DMS153 treated with DMSO at 0.1 percent for 48 hours (cell line): ENCODE measurements at regions not wholly inside any gene's neighbourhood (a gene's known extent, or its start where the extent isn't known, plus 50 kb on each side); places are given as distances from the start of the nearest gene placed in this dataset.
A peak's percentile ranks its signal among the peaks of the same experiment; 100 is the strongest.
"Not testable (repeated sequence)": the region's sequence is repeated elsewhere in the genome, so short reads cannot be mapped to it uniquely, and the experiment has no call there.

Source experiments
- DNase-seq: peaks from one replicate; lab custom pipeline; 2025; ENCODE audit not compliant: unreplicated experiment; lab: John Stamatoyannopoulos, UW

- DNase-seq: not testable (repeated sequence)
Observed at GRCh38 chr13:97772466-97772865, 181.0 kb upstream of the IPO5 start.

- not testable (repeated sequence) for DNase-seq
Observed at GRCh38 chr13:97774391-97775100, 178.9 kb upstream of the IPO5 start.

- no peak for DNase-seq
Observed at GRCh38 chr13:97780486-97780885, 173.0 kb upstream of the IPO5 start.

GRCh38 chr13:97781891-97782305, 171.6 kb upstream of the IPO5 start:
- no peak for DNase-seq

GRCh38 chr13:97786510-97786909, 167.0 kb upstream of the IPO5 start:
- no peak for DNase-seq

- no peak for DNase-seq
Observed at GRCh38 chr13:97797553-97797952, 155.9 kb upstream of the IPO5 start.

GRCh38 chr13:97798171-97798821, 155.2 kb upstream of the IPO5 start:
- DNase-seq: no peak

GRCh38 chr13:97798836-97799235, 154.6 kb upstream of the IPO5 start:
- DNase-seq: no peak

- DNase-seq: no peak
Observed at GRCh38 chr13:97802213-97802612, 151.3 kb upstream of the IPO5 start.

- DNase-seq: no peak
Observed at GRCh38 chr13:97809576-97809975, 143.9 kb upstream of the IPO5 start.

- peak; percentile 21 for DNase-seq
Observed at GRCh38 chr13:97810152-97810551, 143.3 kb upstream of the IPO5 start.

- no peak for DNase-seq
Observed at GRCh38 chr13:97822377-97822776, 131.1 kb upstream of the IPO5 start.

GRCh38 chr13:97826421-97827012, 127.0 kb upstream of the IPO5 start:
- no peak for DNase-seq

- no peak for DNase-seq
Observed at GRCh38 chr13:97834250-97834649, 119.2 kb upstream of the IPO5 start.

GRCh38 chr13:97843189-97843588, 110.3 kb upstream of the IPO5 start:
- no peak for DNase-seq

- DNase-seq: no peak
Observed at GRCh38 chr13:97844151-97844550, 109.3 kb upstream of the IPO5 start.

GRCh38 chr13:97848886-97849285, 104.6 kb upstream of the IPO5 start:
- no peak for DNase-seq

GRCh38 chr13:97849305-97849704, 104.2 kb upstream of the IPO5 start:
- peak; percentile 27 for DNase-seq

- no peak for DNase-seq
Observed at GRCh38 chr13:97851269-97851668, 102.2 kb upstream of the IPO5 start.

GRCh38 chr13:97852181-97852874, 101.1 kb upstream of the IPO5 start:
- no peak for DNase-seq

- no peak for DNase-seq
Observed at GRCh38 chr13:97853550-97853949, 99.9 kb upstream of the IPO5 start.
